ENCODE measurements at regions not wholly inside any gene's neighbourhood (a gene's known extent, or its start where the extent isn't known, plus 50 kb on each side); places are given as distances from the start of the nearest gene placed in this dataset.

DNA sequence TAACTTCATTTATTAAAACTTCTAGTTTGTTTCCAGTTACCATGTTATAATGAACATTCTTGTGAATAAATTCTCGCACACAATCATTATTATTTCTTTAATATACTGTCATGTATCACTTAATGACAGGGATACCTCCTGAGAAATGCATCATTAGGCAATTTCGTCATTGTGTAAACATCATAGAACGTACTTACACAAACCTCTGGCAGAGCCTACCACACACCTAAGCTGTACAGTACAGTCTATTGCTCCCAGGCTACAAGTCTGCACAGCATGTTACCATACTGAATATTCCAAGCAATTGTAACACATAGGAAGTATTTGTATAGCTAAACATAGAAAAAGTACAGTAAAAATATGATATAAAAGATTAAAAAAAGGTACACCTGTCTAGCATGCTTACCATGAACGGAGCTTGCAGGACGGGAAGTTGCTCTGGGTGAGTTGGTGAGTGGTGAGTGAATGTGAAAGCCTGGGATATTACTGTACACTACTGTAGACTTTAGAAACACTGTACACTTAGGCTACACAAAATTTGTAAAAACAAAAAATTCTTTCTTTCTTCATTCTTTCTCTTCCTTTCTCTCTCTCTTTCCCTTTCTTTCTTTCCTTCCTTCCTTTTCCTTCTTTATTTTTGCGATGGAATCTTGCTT lies 268.2 kb upstream of the SOX4 start:
- Mint-ChIP-seq H3K9me3 (ENCODE audit: low read depth, unreplicated experiment) (no peaks in the 10 kb centered on the region), H3K4me1 (ENCODE audit: low read depth, unreplicated experiment) (no peaks in the 10 kb centered on the region), H3K27me3 (ENCODE audit: unreplicated experiment) (no peaks in the 10 kb centered on the region), H3K27ac (ENCODE audit: unreplicated experiment) (no peak overlapping the region), H3K4me3 (ENCODE audit: low read depth, unreplicated experiment) (no peak overlapping the region), H3K36me3 (ENCODE audit: insufficient read depth, unreplicated experiment) (no peaks in the 10 kb centered on the region)
- no TSS peak for BruUV-seq (replicated peaks)
- CTCF ChIA-PET, result interaction anchor here (0.9 kb wide), 1 partner anchor 15 kb away, joined by 4 read pairs; no protein-coding TSS in a partner anchor
- intact Hi-C loops (cut with micrococcal nuclease; ENCODE audit: unreplicated experiment), result no loop called here
- TF ChIP-seq, protein P1, sequence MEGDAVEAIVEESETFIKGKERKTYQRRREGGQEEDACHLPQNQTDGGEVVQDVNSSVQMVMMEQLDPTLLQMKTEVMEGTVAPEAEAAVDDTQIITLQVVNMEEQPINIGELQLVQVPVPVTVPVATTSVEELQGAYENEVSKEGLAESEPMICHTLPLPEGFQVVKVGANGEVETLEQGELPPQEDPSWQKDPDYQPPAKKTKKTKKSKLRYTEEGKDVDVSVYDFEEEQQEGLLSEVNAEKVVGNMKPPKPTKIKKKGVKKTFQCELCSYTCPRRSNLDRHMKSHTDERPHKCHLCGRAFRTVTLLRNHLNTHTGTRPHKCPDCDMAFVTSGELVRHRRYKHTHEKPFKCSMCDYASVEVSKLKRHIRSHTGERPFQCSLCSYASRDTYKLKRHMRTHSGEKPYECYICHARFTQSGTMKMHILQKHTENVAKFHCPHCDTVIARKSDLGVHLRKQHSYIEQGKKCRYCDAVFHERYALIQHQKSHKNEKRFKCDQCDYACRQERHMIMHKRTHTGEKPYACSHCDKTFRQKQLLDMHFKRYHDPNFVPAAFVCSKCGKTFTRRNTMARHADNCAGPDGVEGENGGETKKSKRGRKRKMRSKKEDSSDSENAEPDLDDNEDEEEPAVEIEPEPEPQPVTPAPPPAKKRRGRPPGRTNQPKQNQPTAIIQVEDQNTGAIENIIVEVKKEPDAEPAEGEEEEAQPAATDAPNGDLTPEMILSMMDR (IDR thresholded peaks at IDR 0.05; ENCODE audit: unreplicated experiment), result no peak
- no peak for DNase-seq

GRCh38 chr6:21327326-21328112 lies 266.0 kb upstream of the SOX4 start:
- Mint-ChIP-seq H3K9me3 (ENCODE audit: low read depth, unreplicated experiment) (no peaks in the 10 kb centered on the region), H3K27ac (ENCODE audit: unreplicated experiment) (no peak overlapping the region), H3K4me1 (ENCODE audit: low read depth, unreplicated experiment) (peaks cover 8% of the 10 kb centered on the region), H3K4me3 (ENCODE audit: low read depth, unreplicated experiment) (no peak overlapping the region), H3K27me3 (ENCODE audit: unreplicated experiment) (no peaks in the 10 kb centered on the region), H3K36me3 (ENCODE audit: insufficient read depth, unreplicated experiment) (no peaks in the 10 kb centered on the region)
- no TSS peak for BruUV-seq (replicated peaks)
- CTCF ChIA-PET, result no interaction called here
- intact Hi-C loops (cut with micrococcal nuclease; ENCODE audit: unreplicated experiment), result no loop called here
- no peak for DNase-seq
- TF ChIP-seq, protein P1 (IDR thresholded peaks at IDR 0.05; ENCODE audit: unreplicated experiment), result no peak

DNA sequence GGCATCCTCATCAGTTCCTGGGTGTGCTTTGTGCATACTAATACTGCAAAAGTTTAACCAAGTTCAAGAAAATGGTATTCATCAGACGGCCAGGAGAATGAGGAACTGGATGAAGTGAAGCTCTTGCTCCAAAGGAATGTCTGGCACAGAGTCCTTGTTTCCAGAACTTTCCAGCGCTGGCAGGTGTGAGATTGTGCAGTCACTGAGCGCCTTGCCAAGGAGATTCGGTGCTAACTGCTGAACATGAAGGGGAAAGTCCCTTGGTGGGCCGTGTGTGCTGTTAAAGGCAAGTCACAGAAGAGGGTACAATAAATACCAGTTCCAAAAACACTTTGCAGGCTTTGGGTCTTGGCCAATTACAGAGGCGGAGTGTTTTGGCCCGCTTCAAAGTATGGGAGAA lies 262.3 kb upstream of the SOX4 start:
- no TSS peak for BruUV-seq (replicated peaks)
- TF ChIP-seq, protein P1 (IDR thresholded peaks at IDR 0.05; ENCODE audit: unreplicated experiment), result no peak
- no peaks in the 10 kb centered on the region for H3K27me3 Mint-ChIP-seq (ENCODE audit: unreplicated experiment)
- no peak for DNase-seq
- CTCF ChIA-PET, result no interaction called here
- no peak overlapping the region for H3K27ac Mint-ChIP-seq (ENCODE audit: unreplicated experiment)
- no peak overlapping the region for H3K4me3 Mint-ChIP-seq (ENCODE audit: low read depth, unreplicated experiment)
- peaks cover 8% of the 10 kb centered on the region for H3K4me1 Mint-ChIP-seq (ENCODE audit: low read depth, unreplicated experiment)
- intact Hi-C loops (cut with micrococcal nuclease; ENCODE audit: unreplicated experiment), result loop anchor here (5.0 kb wide), 1 partner anchor 256 kb away; no protein-coding TSS in a partner anchor
- H3K36me3 Mint-ChIP-seq (ENCODE audit: insufficient read depth, unreplicated experiment), result no peaks in the 10 kb centered on the region
- no peaks in the 10 kb centered on the region for H3K9me3 Mint-ChIP-seq (ENCODE audit: low read depth, unreplicated experiment)

DNA sequence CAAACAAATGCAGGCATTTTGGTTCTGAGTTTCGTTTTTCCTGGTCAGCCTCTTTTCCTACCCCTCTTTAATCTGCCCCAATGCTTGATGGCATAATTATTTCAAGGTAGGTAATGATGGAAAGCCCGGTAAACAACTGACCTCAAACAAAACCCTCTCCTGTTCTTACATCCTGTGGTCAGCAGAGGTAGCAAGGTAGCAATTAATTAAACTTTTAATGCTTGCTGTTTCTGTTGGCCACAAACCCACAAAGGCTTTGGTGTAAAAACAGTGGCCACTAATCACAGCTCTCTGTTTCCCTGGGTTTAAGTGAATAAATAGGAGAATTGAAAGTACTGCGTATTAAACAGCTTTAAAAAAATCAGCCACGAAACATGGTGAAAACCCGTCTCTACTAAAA lies 261.5 kb upstream of the SOX4 start:
- H3K27ac Mint-ChIP-seq (ENCODE audit: unreplicated experiment), result no peak overlapping the region
- CTCF ChIA-PET, result interaction anchor here (0.9 kb wide), 1 partner anchor 16 kb away, joined by 6 read pairs; no protein-coding TSS in a partner anchor
- no peaks in the 10 kb centered on the region for H3K27me3 Mint-ChIP-seq (ENCODE audit: unreplicated experiment)
- H3K9me3 Mint-ChIP-seq (ENCODE audit: low read depth, unreplicated experiment), result peaks cover under 1% of the 10 kb centered on the region
- intact Hi-C loops (cut with micrococcal nuclease; ENCODE audit: unreplicated experiment), result loop anchor here (5.0 kb wide), 1 partner anchor 255 kb away; no protein-coding TSS in a partner anchor
- no peak for DNase-seq
- no TSS peak for BruUV-seq (replicated peaks)
- TF ChIP-seq, protein P1 (IDR thresholded peaks at IDR 0.05; ENCODE audit: unreplicated experiment), result no peak
- no peak overlapping the region for H3K4me3 Mint-ChIP-seq (ENCODE audit: low read depth, unreplicated experiment)
- peaks cover 8% of the 10 kb centered on the region for H3K4me1 Mint-ChIP-seq (ENCODE audit: low read depth, unreplicated experiment)
- H3K36me3 Mint-ChIP-seq (ENCODE audit: insufficient read depth, unreplicated experiment), result no peaks in the 10 kb centered on the region
